OCI-LY7 (cell line): ENCODE measurements at regions not wholly inside any gene's neighbourhood (a gene's known extent, or its start where the extent isn't known, plus 50 kb on each side); places are given as distances from the start of the nearest gene placed in this dataset.

Experiments
- EZH2phosphoT487 ChIP-seq: fragments of 200-600 bp; sonication (generic); IDR thresholded peaks from 2 replicates; pipeline ENCODE4 v1.6.1; 2018; ENCODE audit warnings: low read depth, borderline replicate concordance, mild to moderate bottlenecking, mixed run types, antibody characterized with exemption, low read length, moderate library complexity, mixed read lengths
- TF ChIP-seq, protein P1 (sequence below): fragments of 200-600 bp; sonication (generic); conservative IDR thresholded peaks from 2 replicates; pipeline ENCODE4 v1.5.1; 2014; ENCODE audit warnings: mild to moderate bottlenecking, antibody characterized with exemption, low read length, moderate library complexity, mixed read lengths

DNA sequence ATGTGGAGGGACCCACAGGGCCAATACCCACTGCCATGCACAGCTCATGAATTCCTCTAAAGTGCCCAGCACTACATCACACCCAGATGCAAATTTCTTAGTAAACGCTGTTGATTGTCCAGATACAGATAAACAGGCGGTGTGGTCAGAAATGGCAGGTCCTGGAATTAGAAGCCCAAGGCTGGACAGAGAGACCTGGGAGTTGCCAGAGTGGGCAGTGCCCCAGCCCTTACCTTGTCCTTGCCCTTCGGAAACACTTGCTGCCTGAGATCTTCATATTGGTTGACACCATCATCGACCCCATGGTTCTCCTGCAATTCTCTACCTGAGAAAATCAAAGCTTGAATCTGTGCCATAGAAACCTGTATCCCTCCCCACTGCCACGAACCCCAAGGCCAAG, 149.3 kb upstream of the ETV3 start:
- TF ChIP-seq, protein P1, sequence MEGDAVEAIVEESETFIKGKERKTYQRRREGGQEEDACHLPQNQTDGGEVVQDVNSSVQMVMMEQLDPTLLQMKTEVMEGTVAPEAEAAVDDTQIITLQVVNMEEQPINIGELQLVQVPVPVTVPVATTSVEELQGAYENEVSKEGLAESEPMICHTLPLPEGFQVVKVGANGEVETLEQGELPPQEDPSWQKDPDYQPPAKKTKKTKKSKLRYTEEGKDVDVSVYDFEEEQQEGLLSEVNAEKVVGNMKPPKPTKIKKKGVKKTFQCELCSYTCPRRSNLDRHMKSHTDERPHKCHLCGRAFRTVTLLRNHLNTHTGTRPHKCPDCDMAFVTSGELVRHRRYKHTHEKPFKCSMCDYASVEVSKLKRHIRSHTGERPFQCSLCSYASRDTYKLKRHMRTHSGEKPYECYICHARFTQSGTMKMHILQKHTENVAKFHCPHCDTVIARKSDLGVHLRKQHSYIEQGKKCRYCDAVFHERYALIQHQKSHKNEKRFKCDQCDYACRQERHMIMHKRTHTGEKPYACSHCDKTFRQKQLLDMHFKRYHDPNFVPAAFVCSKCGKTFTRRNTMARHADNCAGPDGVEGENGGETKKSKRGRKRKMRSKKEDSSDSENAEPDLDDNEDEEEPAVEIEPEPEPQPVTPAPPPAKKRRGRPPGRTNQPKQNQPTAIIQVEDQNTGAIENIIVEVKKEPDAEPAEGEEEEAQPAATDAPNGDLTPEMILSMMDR = no peak
- no peak for TF ChIP-seq EZH2phosphoT487
